HCT116 (cell line): ENCODE measurements at regions not wholly inside any gene's neighbourhood (a gene's known extent, or its start where the extent isn't known, plus 50 kb on each side); places are given as distances from the start of the nearest gene placed in this dataset.

Experiments used
- ATAC-seq: fragments of 200-7000 bp; cut with Tn5 transposase; 2 replicates; pipeline ENCODE4 v1.9.1; 2020; ENCODE audit warnings: mild to moderate bottlenecking, moderate library complexity
- BruUV-seq: library from RNA; stranded (reverse); fragments of 400-500 nt; replicated peaks from 2 replicates; lab custom pipeline; 2021; lab: Mats Ljungman, UMichigan
- CTCF ChIA-PET: fragments of 300-600 bp; sonication (Branson Sonifier 250); formaldehyde crosslinking; loops from one replicate; lab custom pipeline; 2021; ENCODE audit warnings: antibody characterized with exemption; lab: Charles Lee
- POLR2A ChIA-PET: fragments of 300-600, 350-600 bp; sonication (Branson Sonifier 250); formaldehyde crosslinking; loops from one replicate; lab custom pipeline; 2021; ENCODE audit warnings: antibody characterized with exemption; lab: Charles Lee
- RAD21 ChIA-PET, 2 experiments: fragments of 300-600 bp; sonication (Branson Sonifier 250); formaldehyde crosslinking; loops; one replicate each; lab custom pipeline; 2023; ENCODE audit warnings: low total read pairs in 2 of 2; ENCODE audit not compliant: uncharacterized antibody in 2 of 2, unreplicated experiment in 2 of 2, low non-redundant PET in 1 of 2; lab: Charles Lee
- DNase-seq: peaks from one replicate; pipeline ENCODE4 v3.0.0-alpha.2; 2010; ENCODE audit warnings: low read depth, low spot score
- H2AFZ ChIP-seq: fragments of 200-600 bp; shearing (Covaris generic), sonication (generic); 2 replicates; pipeline ENCODE4 v1.6.1; 2017; ENCODE audit warnings: low read depth, mixed run types, mixed read lengths, antibody characterized with exemption, low read length; ENCODE audit not compliant: poor library complexity, severe bottlenecking
- H3K27ac ChIP-seq: 2 replicates; pipeline ENCODE4 v1.5.1; 2012; ENCODE audit warnings: low read depth, low read length
- H3K27me3 ChIP-seq: fragments of 200-600 bp; sonication (generic); 2 replicates; pipeline ENCODE4 v1.6.1; 2016; ENCODE audit warnings: mixed run types, low read length, mixed read lengths; ENCODE audit not compliant: insufficient read depth
- H3K36me3 ChIP-seq, 2 experiments: fragments of 200-500 bp in 1 of 2; fragments of 200-600 bp in 1 of 2; sonication (Bioruptor generic) in 1 of 2; sonication (generic) in 1 of 2; 2 replicates each; pipeline versions ENCODE4 v1.5.1 to v1.6.1; 2014 to 2016; ENCODE audit warnings: low read length in 2 of 2, inconsistent platforms in 1 of 2, mixed read lengths in 1 of 2, mixed run types in 1 of 2; ENCODE audit not compliant: insufficient read depth in 2 of 2, control insufficient read depth in 1 of 2
- H3K4me1 ChIP-seq, 2 experiments: fragments of 200-600 bp in 1 of 2; sonication (generic) in 1 of 2; 2 replicates each; pipeline versions ENCODE4 v1.5.1 to v1.6.1; 2012 to 2017; ENCODE audit warnings: low read length in 2 of 2, inconsistent platforms in 1 of 2, mild to moderate bottlenecking in 1 of 2, mixed read lengths in 1 of 2, mixed run types in 1 of 2, moderate library complexity in 1 of 2; ENCODE audit not compliant: insufficient read depth in 2 of 2, control insufficient read depth in 1 of 2
- H3K4me2 ChIP-seq: fragments of 200-600 bp; sonication (generic); 2 replicates; pipeline ENCODE4 v1.6.1; 2017; ENCODE audit warnings: mixed run types, low read length, mixed read lengths
- H3K4me3 ChIP-seq, 2 experiments: fragments of 200-600 bp in 1 of 2; sonication (generic) in 1 of 2; replicated peaks in 1 of 2; 2 replicates each; pipeline ENCODE4 v1.5.1; 2011 to 2016; ENCODE audit warnings: low read length in 2 of 2, control low read depth in 1 of 2, low read depth in 1 of 2, mild to moderate bottlenecking in 1 of 2, mixed read lengths in 1 of 2, mixed run types in 1 of 2
- H3K79me2 ChIP-seq: fragments of 200-600 bp; sonication (generic); 2 replicates; pipeline ENCODE4 v1.6.1; 2017; ENCODE audit warnings: mild to moderate bottlenecking, mixed run types, low read length, moderate library complexity, mixed read lengths; ENCODE audit not compliant: insufficient read depth
- H3K9ac ChIP-seq: fragments of 200-600 bp; sonication (generic); 2 replicates; pipeline ENCODE4 v1.6.1; 2016; ENCODE audit warnings: low read length, mixed read lengths
- H3K9me2 ChIP-seq: fragments of 200-600 bp; sonication (generic), shearing (Covaris generic); 2 replicates; pipeline ENCODE4 v1.6.1; 2017; ENCODE audit warnings: mixed run types, mild to moderate bottlenecking, moderate library complexity; ENCODE audit not compliant: insufficient read depth
- H3K9me3 ChIP-seq, 2 experiments: fragments of 200-500 bp in 1 of 2; fragments of 200-600 bp in 1 of 2; sonication (Bioruptor generic) in 1 of 2; sonication (generic) in 1 of 2; 2 replicates each; pipeline ENCODE4 v1.6.1; 2014 to 2017; ENCODE audit warnings: low read length in 2 of 2, mixed read lengths in 2 of 2, inconsistent platforms in 1 of 2, low read depth in 1 of 2, mild to moderate bottlenecking in 1 of 2, mixed run types in 1 of 2, moderate library complexity in 1 of 2; ENCODE audit not compliant: control insufficient read depth in 1 of 2, insufficient read depth in 1 of 2
- H4K20me1 ChIP-seq: fragments of 200-600 bp; sonication (generic), shearing (Covaris generic); 2 replicates; pipeline ENCODE4 v1.6.1; 2017; ENCODE audit warnings: mixed run types, mild to moderate bottlenecking, moderate library complexity; ENCODE audit not compliant: insufficient read depth
- CBX3 ChIP-seq: IDR thresholded peaks from 2 replicates; pipeline ENCODE4 v1.6.1; 2012; ENCODE audit warnings: low read depth
- CEBPB ChIP-seq: IDR thresholded peaks from 2 replicates; pipeline ENCODE4 v1.6.1; 2012; ENCODE audit warnings: low read depth
- EZH2 ChIP-seq: fragments of 200-600 bp; sonication (generic); IDR thresholded peaks from 2 replicates; pipeline ENCODE4 v1.6.1; 2017; ENCODE audit warnings: antibody characterized with exemption, mixed run types
- JUND ChIP-seq: IDR thresholded peaks from 2 replicates; pipeline ENCODE4 v1.6.1; 2012
- POLR2AphosphoS5 ChIP-seq: IDR thresholded peaks from 2 replicates; pipeline ENCODE4 v1.6.1; 2011; ENCODE audit warnings: mild to moderate bottlenecking, low read depth, low read length, moderate library complexity
- intact Hi-C: fragments of 100-400 bp; cut with micrococcal nuclease; formaldehyde crosslinking; loops from 2 replicates; pipeline ENCODE4 v1.10.0; 2022
- TF ChIP-seq, protein P1 (sequence below), 3 experiments: fragments of 200-600 bp in 1 of 3; sonication (generic) in 1 of 3; IDR thresholded peaks in 2 of 3; conservative IDR thresholded peaks in 1 of 3; 2 replicates each; pipeline ENCODE4 v1.5.1; 2012 to 2017; ENCODE audit warnings: low read depth in 2 of 3, low read length in 2 of 3, antibody characterized with exemption in 1 of 3, borderline replicate concordance in 1 of 3, control low read depth in 1 of 3, mild to moderate bottlenecking in 1 of 3, mixed read lengths in 1 of 3, mixed run types in 1 of 3, moderate library complexity in 1 of 3; ENCODE audit not compliant: insufficient read depth in 1 of 3
- TF ChIP-seq, protein P2 (sequence below): IDR thresholded peaks from 2 replicates; pipeline ENCODE4 v1.6.1; 2012; ENCODE audit warnings: low read depth

DNA sequence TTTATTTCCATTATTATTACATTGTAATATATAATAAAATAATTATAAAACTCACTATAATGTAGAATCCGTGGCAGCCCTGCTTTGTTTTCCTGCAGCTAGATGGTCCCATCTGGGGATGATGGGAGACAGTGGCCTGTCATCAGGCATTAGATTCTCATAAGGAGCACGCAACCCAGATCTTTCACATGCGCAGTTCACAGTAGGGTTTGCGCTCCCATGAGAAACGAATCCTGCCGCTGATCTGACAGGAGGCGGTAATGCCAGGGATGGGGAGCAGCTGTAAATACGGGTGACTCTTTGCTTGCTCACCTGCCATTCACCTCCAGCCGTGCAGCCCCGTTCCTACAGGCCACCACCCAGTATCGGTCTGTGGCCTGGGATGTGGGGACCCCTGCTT is 1879.3 kb upstream of the WWC1 start:
- ChIA-PET POLR2A (no interaction called here), RAD21 (no interaction called here), CTCF (no interaction called here)
- Histone ChIP-seq H3K9ac (no peak overlapping the region), H3K27me3 (no peaks in the 10 kb centered on the region), H3K9me3 (peaks cover 0 to 10% of the 10 kb centered on the region in 2 experiments; a peak in 2 of 4 replicates), H3K36me3 (no peaks in the 10 kb centered on the region), H2AFZ (no peak overlapping the region), H3K27ac (no peak overlapping the region), H3K4me1 (no peaks in the 10 kb centered on the region), H3K4me2 (no peak overlapping the region), H4K20me1 (no peaks in the 10 kb centered on the region), H3K4me3 (no peak overlapping the region), H3K9me2 (no peaks in the 10 kb centered on the region), H3K79me2 (no peaks in the 10 kb centered on the region)
- TF ChIP-seq POLR2AphosphoS5 (no peak), EZH2 (no peak), CBX3 (no peak), CEBPB (no peak), JUND (no peak)
- TF ChIP-seq, protein P1, sequence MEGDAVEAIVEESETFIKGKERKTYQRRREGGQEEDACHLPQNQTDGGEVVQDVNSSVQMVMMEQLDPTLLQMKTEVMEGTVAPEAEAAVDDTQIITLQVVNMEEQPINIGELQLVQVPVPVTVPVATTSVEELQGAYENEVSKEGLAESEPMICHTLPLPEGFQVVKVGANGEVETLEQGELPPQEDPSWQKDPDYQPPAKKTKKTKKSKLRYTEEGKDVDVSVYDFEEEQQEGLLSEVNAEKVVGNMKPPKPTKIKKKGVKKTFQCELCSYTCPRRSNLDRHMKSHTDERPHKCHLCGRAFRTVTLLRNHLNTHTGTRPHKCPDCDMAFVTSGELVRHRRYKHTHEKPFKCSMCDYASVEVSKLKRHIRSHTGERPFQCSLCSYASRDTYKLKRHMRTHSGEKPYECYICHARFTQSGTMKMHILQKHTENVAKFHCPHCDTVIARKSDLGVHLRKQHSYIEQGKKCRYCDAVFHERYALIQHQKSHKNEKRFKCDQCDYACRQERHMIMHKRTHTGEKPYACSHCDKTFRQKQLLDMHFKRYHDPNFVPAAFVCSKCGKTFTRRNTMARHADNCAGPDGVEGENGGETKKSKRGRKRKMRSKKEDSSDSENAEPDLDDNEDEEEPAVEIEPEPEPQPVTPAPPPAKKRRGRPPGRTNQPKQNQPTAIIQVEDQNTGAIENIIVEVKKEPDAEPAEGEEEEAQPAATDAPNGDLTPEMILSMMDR (IDR thresholded peaks at IDR 0.05 in 2 of 3, conservative IDR thresholded peaks at IDR 0.05 in 1 of 3; ENCODE audit: borderline replicate concordance in 1 of 3, insufficient read depth in 1 of 3, low read depth in 2 of 3, low read length in 2 of 3): no peak
- TF ChIP-seq, protein P2, sequence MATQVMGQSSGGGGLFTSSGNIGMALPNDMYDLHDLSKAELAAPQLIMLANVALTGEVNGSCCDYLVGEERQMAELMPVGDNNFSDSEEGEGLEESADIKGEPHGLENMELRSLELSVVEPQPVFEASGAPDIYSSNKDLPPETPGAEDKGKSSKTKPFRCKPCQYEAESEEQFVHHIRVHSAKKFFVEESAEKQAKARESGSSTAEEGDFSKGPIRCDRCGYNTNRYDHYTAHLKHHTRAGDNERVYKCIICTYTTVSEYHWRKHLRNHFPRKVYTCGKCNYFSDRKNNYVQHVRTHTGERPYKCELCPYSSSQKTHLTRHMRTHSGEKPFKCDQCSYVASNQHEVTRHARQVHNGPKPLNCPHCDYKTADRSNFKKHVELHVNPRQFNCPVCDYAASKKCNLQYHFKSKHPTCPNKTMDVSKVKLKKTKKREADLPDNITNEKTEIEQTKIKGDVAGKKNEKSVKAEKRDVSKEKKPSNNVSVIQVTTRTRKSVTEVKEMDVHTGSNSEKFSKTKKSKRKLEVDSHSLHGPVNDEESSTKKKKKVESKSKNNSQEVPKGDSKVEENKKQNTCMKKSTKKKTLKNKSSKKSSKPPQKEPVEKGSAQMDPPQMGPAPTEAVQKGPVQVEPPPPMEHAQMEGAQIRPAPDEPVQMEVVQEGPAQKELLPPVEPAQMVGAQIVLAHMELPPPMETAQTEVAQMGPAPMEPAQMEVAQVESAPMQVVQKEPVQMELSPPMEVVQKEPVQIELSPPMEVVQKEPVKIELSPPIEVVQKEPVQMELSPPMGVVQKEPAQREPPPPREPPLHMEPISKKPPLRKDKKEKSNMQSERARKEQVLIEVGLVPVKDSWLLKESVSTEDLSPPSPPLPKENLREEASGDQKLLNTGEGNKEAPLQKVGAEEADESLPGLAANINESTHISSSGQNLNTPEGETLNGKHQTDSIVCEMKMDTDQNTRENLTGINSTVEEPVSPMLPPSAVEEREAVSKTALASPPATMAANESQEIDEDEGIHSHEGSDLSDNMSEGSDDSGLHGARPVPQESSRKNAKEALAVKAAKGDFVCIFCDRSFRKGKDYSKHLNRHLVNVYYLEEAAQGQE: no peak
- intact Hi-C loops: no loop called here
- no TSS peak for BruUV-seq
- no peak for ATAC-seq
- DNase-seq: no peak
